Stimulated activated CD8-positive, alpha-beta memory T cell treated with anti-CD3 and anti-CD28 coated beads, Interleukin-7, amount 100 ng/mL, for 24 hours (primary cell): ENCODE measurements at regions not wholly inside any gene's neighbourhood (a gene's known extent, or its start where the extent isn't known, plus 50 kb on each side); places are given as distances from the start of the nearest gene placed in this dataset.

Experiments
- DNase-seq: peaks from one replicate; pipeline ENCODE4 v3.0.0-alpha.2; 2020; ENCODE audit warnings: low read depth

- no peak for DNase-seq
Observed at GRCh38 chr5:89127191-89127590, 244.2 kb upstream of the MEF2C start.

GRCh38 chr5:89125372-89125771 lies 242.4 kb upstream of the MEF2C start:
- DNase-seq: no peak

GRCh38 chr5:89123581-89123980 lies 240.6 kb upstream of the MEF2C start:
- no peak for DNase-seq

GRCh38 chr5:89120719-89121118 lies 237.7 kb upstream of the MEF2C start:
- no peak for DNase-seq

GRCh38 chr5:89117124-89117644 lies 234.2 kb upstream of the MEF2C start:
- no peak for DNase-seq

GRCh38 chr5:89110916-89111646 lies 228.1 kb upstream of the MEF2C start:
- DNase-seq: no peak

- DNase-seq: no peak
Observed at GRCh38 chr5:89106480-89106879, 223.5 kb upstream of the MEF2C start.

- DNase-seq: no peak
Observed at GRCh38 chr5:89105836-89106235, 222.9 kb upstream of the MEF2C start.

- DNase-seq: no peak
Observed at GRCh38 chr5:89105171-89105695, 222.2 kb upstream of the MEF2C start.

GRCh38 chr5:89098199-89098756 lies 215.3 kb upstream of the MEF2C start:
- no peak for DNase-seq

GRCh38 chr5:89097103-89097502 lies 214.1 kb upstream of the MEF2C start:
- DNase-seq: no peak

- no peak for DNase-seq
Observed at GRCh38 chr5:89095341-89095740, 212.4 kb upstream of the MEF2C start.

- DNase-seq: no peak
Observed at GRCh38 chr5:89090037-89090436, 207.1 kb upstream of the MEF2C start.

- no peak for DNase-seq
Observed at GRCh38 chr5:89087551-89088318, 204.8 kb upstream of the MEF2C start.

- no peak for DNase-seq
Observed at GRCh38 chr5:89087128-89087527, 204.1 kb upstream of the MEF2C start.

- DNase-seq: no peak
Observed at GRCh38 chr5:89086390-89087086, 203.6 kb upstream of the MEF2C start.

- DNase-seq: no peak
Observed at GRCh38 chr5:89083791-89084190, 200.8 kb upstream of the MEF2C start.

GRCh38 chr5:89081360-89081759 lies 198.4 kb upstream of the MEF2C start:
- no peak for DNase-seq

GRCh38 chr5:89080467-89081116 lies 197.6 kb upstream of the MEF2C start:
- no peak for DNase-seq

- DNase-seq: no peak
Observed at GRCh38 chr5:89072842-89073672, 190.1 kb upstream of the MEF2C start.

- no peak for DNase-seq
Observed at GRCh38 chr5:89071941-89072331, 189.0 kb upstream of the MEF2C start.
